GM10266 (cell line): ENCODE measurements at regions not wholly inside any gene's neighbourhood (a gene's known extent, or its start where the extent isn't known, plus 50 kb on each side); places are given as distances from the start of the nearest gene placed in this dataset.
A peak's percentile ranks its signal among the peaks of the same experiment; 100 is the strongest.

Source experiments
- DNase-seq: peaks from one replicate; pipeline ENCODE4 v3.0.0; 2012; ENCODE audit errors: extremely low spot score
- TF ChIP-seq, protein P1 (sequence below): IDR thresholded peaks from 2 replicates; pipeline ENCODE4 v1.5.1; 2012; ENCODE audit warnings: mild to moderate bottlenecking, low read depth; ENCODE audit not compliant: control insufficient read depth, insufficient read depth; ENCODE audit errors: missing control alignments

DNA sequence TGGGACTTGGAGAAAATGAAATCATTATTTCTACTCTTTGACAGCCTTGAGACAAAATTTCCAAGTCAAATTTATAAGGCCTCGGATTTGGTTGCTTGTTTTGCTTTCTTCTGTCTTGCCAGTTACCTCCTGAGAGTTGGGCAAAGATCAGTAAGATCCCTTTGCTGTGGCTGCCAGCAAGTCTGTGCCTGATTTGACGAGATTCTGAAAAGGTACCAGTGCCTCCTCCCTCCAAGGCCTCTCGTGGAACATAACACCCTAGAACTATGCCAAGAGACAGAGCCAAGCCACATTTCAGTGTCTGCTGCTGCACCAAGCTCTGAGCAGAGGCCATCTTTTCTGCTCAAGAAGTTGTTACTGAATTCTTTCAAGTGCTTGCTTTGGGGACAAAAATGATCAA lies 61.0 kb downstream of the GTPBP8 start:
- TF ChIP-seq, protein P1, sequence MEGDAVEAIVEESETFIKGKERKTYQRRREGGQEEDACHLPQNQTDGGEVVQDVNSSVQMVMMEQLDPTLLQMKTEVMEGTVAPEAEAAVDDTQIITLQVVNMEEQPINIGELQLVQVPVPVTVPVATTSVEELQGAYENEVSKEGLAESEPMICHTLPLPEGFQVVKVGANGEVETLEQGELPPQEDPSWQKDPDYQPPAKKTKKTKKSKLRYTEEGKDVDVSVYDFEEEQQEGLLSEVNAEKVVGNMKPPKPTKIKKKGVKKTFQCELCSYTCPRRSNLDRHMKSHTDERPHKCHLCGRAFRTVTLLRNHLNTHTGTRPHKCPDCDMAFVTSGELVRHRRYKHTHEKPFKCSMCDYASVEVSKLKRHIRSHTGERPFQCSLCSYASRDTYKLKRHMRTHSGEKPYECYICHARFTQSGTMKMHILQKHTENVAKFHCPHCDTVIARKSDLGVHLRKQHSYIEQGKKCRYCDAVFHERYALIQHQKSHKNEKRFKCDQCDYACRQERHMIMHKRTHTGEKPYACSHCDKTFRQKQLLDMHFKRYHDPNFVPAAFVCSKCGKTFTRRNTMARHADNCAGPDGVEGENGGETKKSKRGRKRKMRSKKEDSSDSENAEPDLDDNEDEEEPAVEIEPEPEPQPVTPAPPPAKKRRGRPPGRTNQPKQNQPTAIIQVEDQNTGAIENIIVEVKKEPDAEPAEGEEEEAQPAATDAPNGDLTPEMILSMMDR = no peak
- no peak for DNase-seq

DNA sequence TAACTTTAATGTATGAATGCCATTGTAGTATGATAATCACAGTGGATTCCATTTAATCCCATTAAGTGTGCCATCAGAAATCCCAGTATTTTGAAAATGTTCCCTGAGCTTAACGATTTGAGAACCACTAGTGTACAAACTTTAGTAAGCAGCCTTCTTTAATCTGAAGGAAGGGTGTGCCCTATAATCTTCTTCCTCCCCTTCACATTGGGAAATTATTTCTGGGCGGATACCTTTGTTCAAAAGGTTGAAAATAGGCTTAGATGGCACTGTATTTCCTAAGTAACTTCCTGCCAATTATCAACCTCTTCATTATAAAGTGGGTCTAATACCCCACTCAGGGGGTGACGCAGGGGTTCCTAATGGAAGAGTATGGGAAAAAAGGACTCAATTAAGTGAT lies 62.4 kb downstream of the GTPBP8 start:
- DNase-seq = no peak
- TF ChIP-seq, protein P1 = no peak

DNA sequence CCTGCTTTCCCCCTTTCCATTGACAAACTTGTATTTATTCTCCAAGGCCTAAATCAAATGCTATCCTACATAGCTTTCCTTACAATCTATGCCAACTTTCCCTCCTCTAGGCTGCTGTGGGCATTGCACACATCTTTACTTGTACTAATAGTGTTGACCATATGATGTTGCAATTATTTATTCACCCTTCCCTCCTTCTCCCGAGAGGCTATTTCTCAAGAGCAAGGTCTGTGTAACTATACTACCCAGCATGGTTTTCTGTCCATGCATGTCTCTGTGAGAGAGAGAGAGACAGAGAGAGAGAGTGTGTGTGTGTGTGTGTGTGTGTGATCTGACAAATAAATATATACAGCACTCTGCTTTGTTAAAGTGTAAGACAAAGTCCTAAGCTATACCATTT lies 63.8 kb downstream of the GTPBP8 start:
- TF ChIP-seq, protein P1 = no peak
- DNase-seq = no peak

DNA sequence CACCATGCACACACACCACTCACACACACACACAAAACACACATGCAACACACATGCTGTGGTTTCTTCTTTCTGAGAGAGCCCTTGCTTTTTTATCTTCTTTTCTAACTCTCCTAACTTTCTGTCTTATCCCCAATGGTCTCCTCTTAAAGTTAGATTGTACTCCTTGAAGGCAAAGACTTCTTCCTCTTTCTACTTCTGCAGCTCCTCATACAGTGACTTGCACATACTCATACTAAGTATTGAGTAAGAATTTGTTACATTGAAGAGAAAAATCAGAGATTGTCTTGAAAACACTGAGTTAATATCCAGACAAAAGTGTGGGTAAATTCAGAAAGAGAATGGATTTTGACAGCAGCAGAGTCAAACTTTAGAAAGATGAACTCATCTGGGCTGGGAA lies 64.4 kb downstream of the GTPBP8 start:
- DNase-seq = no peak
- TF ChIP-seq, protein P1 = no peak

DNA sequence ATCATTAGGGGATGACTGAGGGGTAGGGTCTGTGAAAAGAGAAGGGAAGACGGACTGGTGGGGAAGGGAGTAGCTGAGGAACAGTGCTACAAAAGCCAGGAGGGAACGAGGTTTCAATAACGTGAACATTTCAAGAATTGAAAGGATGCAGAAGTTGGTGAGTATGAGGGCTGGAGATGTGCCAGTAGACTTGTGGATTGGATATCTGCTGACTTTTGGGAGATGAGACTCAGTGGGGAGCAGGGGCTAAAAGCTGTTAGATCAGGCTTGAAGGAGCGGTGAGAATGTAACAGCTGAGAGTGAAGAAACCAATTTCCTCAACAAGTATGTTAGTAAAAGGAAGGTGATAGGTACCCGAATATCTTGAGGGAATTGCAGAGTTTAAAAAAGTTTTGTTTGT lies 65.2 kb downstream of the GTPBP8 start:
- DNase-seq = no peak
- TF ChIP-seq, protein P1 = no peak

DNA sequence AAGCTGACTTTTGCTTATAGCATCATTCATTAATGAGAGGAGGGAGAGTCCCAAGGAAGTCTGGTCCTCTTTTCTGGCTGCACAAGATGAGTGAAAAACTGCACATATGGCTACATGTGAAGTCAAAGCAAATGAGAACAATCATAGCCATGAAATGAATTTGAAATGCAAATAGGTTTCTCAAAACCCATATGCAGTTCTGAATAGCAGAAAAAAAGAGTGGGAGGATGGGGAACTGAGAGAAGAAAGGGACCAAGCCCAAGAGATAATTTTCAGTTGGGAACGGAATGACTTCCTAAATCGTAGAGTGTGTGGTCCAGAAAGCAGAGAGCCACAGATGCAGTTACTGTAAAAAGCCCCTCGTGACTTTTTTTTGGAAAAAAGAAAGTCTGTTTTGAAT lies 66.3 kb downstream of the GTPBP8 start:
- TF ChIP-seq, protein P1 = no peak
- peak; percentile 40 for DNase-seq

DNA sequence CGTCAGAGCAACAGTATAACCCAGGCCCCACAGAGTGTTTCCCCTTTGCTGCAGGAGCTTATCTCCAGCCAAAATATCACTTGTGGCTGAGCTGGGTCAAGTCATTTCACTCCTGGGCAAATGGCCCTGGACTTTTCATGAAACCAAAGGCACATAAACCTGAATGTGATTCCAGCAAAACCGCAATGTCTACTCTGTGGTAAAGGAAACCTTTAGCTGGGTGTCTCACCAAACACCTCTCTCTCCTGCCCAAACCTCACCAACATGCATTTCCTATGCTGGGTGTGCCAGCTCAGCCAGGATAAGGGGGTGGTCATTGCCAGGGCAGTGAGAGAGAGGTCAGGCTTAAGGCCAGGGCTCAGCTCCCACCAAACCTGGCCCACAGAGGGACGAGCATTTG lies 67.4 kb downstream of the GTPBP8 start:
- TF ChIP-seq, protein P1 = no peak
- DNase-seq = no peak
